Ishikawa (cell line): ENCODE measurements at regions not wholly inside any gene's neighbourhood (a gene's known extent, or its start where the extent isn't known, plus 50 kb on each side); places are given as distances from the start of the nearest gene placed in this dataset.

Experiments
- CEBPB ChIP-seq: IDR thresholded peaks from 2 replicates; pipeline ENCODE4 v1.6.1; 2012
- CREB1 ChIP-seq: IDR thresholded peaks from 2 replicates; pipeline ENCODE4 v1.6.1; 2012; ENCODE audit warnings: low read depth
- EGR1 ChIP-seq: IDR thresholded peaks from 2 replicates; pipeline ENCODE4 v1.6.1; 2012
- EP300 ChIP-seq: IDR thresholded peaks from 2 replicates; pipeline ENCODE4 v1.6.1; 2012; ENCODE audit warnings: borderline replicate concordance
- FOXM1 ChIP-seq: IDR thresholded peaks from 2 replicates; pipeline ENCODE4 v1.6.1; 2012; ENCODE audit warnings: low read depth, borderline replicate concordance
- MAX ChIP-seq: IDR thresholded peaks from 2 replicates; pipeline ENCODE4 v1.6.1; 2012
- NFIC ChIP-seq: IDR thresholded peaks from 2 replicates; pipeline ENCODE4 v1.6.1; 2012
- RAD21 ChIP-seq: IDR thresholded peaks from 2 replicates; pipeline ENCODE4 v1.6.1; 2012; ENCODE audit warnings: low read depth
- REST ChIP-seq: IDR thresholded peaks from 2 replicates; pipeline ENCODE4 v1.6.1; 2012; ENCODE audit warnings: low read depth, mild to moderate bottlenecking
- TAF1 ChIP-seq: IDR thresholded peaks from 2 replicates; pipeline ENCODE4 v1.6.1; 2012; ENCODE audit warnings: low read depth, mild to moderate bottlenecking
- TEAD4 ChIP-seq: IDR thresholded peaks from 2 replicates; pipeline ENCODE4 v1.6.1; 2012
- USF1 ChIP-seq: IDR thresholded peaks from 2 replicates; pipeline ENCODE4 v1.6.1; 2012
- YY1 ChIP-seq: IDR thresholded peaks from 2 replicates; pipeline ENCODE4 v1.6.1; 2012; ENCODE audit warnings: low read depth
- ZBTB7A ChIP-seq: IDR thresholded peaks from 2 replicates; pipeline ENCODE4 v1.6.1; 2012; ENCODE audit warnings: low read depth

GRCh38 chr14:89479802-89480201 lies 62.8 kb upstream of the FOXN3 start:
- no peak for TF ChIP-seq CEBPB

GRCh38 chr14:89477391-89477790 lies 60.4 kb upstream of the FOXN3 start:
- TF ChIP-seq TEAD4 = no peak
- no peak for TF ChIP-seq ZBTB7A
- TF ChIP-seq RAD21 = no peak
- TF ChIP-seq USF1 = no peak

- TF ChIP-seq REST = no peak
- no peak for TF ChIP-seq TEAD4
- TF ChIP-seq CREB1 = no peak
- TF ChIP-seq RAD21 = no peak
These were observed 59.4 kb upstream of the FOXN3 start for GRCh38 chr14:89476354-89476896.

GRCh38 chr14:89474464-89474863 lies 57.4 kb upstream of the FOXN3 start:
- TF ChIP-seq CREB1 = no peak
- TF ChIP-seq EGR1 = no peak
- no peak for TF ChIP-seq FOXM1
- no peak for TF ChIP-seq USF1
- TF ChIP-seq NFIC = no peak
- TF ChIP-seq EP300 = no peak
- TF ChIP-seq TEAD4 = no peak
- TF ChIP-seq ZBTB7A = no peak
- no peak for TF ChIP-seq REST
- TF ChIP-seq MAX = no peak
- TF ChIP-seq TAF1 = no peak

GRCh38 chr14:89473989-89474388 lies 57.0 kb upstream of the FOXN3 start:
- no peak for TF ChIP-seq ZBTB7A
- no peak for TF ChIP-seq REST
- TF ChIP-seq YY1 = no peak
- no peak for TF ChIP-seq CEBPB
- no peak for TF ChIP-seq USF1
- no peak for TF ChIP-seq MAX
- no peak for TF ChIP-seq RAD21
- TF ChIP-seq FOXM1 = no peak
- TF ChIP-seq TEAD4 = no peak
- TF ChIP-seq NFIC = no peak
